Vagina (tissue), 2 donors: ENCODE measurements at regions not wholly inside any gene's neighbourhood (a gene's known extent, or its start where the extent isn't known, plus 50 kb on each side); places are given as distances from the start of the nearest gene placed in this dataset.

Experiments used
- POLR2AphosphoS5 ChIP-seq, 2 donors: sonication (generic); formaldehyde crosslinking; IDR thresholded peaks; one replicate each; pipeline ENCODE4 v1.9.0; 2017; ENCODE audit warnings: antibody characterized with exemption in 2 of 2, mild to moderate bottlenecking in 2 of 2, low read depth in 1 of 2; ENCODE audit not compliant: insufficient read depth in 1 of 2
- TF ChIP-seq, protein P1 (sequence below), 3 experiments: fragments of 450-650 bp in 2 of 3; fragments of 200-600 bp in 1 of 3; sonication (generic) in 1 of 3; IDR thresholded peaks; one replicate each; pipeline ENCODE4 v1.5.1; 2017 to 2019; ENCODE audit warnings: antibody characterized with exemption in 3 of 3, mild to moderate bottlenecking in 2 of 3, moderate library complexity in 2 of 3

DNA sequence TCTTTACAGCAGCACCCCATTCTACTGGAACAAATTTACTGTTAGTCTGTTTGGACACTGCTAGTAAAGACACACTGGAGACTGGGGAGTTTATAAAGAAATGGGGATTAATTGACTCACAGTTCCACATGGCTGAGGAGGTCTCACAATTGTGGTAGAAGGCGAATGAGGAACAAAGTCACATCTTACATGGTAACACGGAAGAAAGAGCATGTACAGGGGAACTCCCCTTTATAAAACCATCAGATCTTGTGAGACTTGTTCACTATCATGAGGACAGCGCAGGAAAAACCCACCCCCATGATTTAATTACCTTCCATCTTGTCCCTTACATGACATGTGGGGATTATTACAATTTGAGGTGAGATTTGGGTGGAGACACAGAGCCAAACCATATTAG lies 1204.2 kb downstream of the SLITRK1 start:
- TF ChIP-seq, protein P1, sequence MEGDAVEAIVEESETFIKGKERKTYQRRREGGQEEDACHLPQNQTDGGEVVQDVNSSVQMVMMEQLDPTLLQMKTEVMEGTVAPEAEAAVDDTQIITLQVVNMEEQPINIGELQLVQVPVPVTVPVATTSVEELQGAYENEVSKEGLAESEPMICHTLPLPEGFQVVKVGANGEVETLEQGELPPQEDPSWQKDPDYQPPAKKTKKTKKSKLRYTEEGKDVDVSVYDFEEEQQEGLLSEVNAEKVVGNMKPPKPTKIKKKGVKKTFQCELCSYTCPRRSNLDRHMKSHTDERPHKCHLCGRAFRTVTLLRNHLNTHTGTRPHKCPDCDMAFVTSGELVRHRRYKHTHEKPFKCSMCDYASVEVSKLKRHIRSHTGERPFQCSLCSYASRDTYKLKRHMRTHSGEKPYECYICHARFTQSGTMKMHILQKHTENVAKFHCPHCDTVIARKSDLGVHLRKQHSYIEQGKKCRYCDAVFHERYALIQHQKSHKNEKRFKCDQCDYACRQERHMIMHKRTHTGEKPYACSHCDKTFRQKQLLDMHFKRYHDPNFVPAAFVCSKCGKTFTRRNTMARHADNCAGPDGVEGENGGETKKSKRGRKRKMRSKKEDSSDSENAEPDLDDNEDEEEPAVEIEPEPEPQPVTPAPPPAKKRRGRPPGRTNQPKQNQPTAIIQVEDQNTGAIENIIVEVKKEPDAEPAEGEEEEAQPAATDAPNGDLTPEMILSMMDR (IDR thresholded peaks at IDR 0.05): no peak
- TF ChIP-seq POLR2AphosphoS5 (IDR thresholded peaks at IDR 0.05; ENCODE audit: insufficient read depth in 1 of 2, low read depth in 1 of 2): no peak
